GM12865 (cell line): ENCODE measurements at regions not wholly inside any gene's neighbourhood (a gene's known extent, or its start where the extent isn't known, plus 50 kb on each side); places are given as distances from the start of the nearest gene placed in this dataset.

Experiments used
- DNase-seq: peaks from one replicate; pipeline ENCODE4 v3.0.0; 2010; ENCODE audit warnings: low read depth
- H3K4me3 ChIP-seq: 2 replicates; pipeline ENCODE4 v1.5.1; 2011; ENCODE audit warnings: mild to moderate bottlenecking, low read depth, low read length, control low read depth
- TF ChIP-seq, protein P1 (sequence below): IDR thresholded peaks from 2 replicates; pipeline ENCODE4 v1.5.1; 2011; ENCODE audit warnings: low read length, control low read depth, low read depth, inconsistent platforms; ENCODE audit not compliant: insufficient read depth; ENCODE audit errors: missing control alignments

DNA sequence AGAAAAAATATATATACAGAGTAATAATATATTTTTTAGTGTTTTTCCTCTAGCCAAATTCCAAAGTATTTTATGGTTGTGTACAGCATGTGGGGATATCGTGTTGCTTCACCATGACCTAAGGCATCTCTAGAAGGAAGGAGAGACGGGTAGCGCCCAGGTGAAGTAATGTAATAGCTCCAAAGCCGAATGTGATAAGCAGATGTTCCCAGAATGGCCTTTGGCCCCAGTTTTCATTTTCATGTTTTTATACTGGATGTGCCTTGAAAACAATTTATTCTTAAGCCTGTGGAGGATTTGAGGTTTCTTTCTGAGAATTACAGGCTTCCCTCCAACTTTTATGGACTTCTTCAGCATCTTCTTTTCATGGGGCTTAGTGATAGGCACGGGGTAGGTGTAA is 587.9 kb upstream of the KIRREL3 start:
- H3K4me3 ChIP-seq = no peak overlapping the region
- TF ChIP-seq, protein P1, sequence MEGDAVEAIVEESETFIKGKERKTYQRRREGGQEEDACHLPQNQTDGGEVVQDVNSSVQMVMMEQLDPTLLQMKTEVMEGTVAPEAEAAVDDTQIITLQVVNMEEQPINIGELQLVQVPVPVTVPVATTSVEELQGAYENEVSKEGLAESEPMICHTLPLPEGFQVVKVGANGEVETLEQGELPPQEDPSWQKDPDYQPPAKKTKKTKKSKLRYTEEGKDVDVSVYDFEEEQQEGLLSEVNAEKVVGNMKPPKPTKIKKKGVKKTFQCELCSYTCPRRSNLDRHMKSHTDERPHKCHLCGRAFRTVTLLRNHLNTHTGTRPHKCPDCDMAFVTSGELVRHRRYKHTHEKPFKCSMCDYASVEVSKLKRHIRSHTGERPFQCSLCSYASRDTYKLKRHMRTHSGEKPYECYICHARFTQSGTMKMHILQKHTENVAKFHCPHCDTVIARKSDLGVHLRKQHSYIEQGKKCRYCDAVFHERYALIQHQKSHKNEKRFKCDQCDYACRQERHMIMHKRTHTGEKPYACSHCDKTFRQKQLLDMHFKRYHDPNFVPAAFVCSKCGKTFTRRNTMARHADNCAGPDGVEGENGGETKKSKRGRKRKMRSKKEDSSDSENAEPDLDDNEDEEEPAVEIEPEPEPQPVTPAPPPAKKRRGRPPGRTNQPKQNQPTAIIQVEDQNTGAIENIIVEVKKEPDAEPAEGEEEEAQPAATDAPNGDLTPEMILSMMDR = no peak
- no peak for DNase-seq

GRCh38 chr11:127587511-127587910 is 586.9 kb upstream of the KIRREL3 start:
- DNase-seq = no peak
- H3K4me3 ChIP-seq = no peak overlapping the region
- TF ChIP-seq, protein P1 = no peak

DNA sequence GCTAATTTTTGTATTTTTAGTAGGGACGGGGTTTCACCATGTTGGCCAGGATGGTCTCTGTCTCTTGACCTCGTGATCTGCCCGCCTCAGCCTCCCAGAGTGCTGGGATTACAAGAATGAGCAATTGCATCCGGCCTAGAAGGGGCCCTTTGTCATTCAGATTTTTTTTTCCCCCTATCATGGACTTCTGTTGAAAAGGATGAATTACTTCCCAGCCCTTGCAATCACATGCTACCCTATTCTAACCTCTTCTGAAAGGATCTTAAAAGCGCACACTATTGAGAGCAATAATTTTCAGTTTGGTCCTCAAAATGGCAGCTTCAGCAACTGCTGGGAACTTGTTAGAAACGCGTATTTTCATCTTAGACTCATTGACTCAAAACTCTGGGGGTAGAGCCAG is 575.6 kb upstream of the KIRREL3 start:
- TF ChIP-seq, protein P1 = no peak
- DNase-seq = no peak
- no peak overlapping the region for H3K4me3 ChIP-seq

GRCh38 chr11:127574478-127574877 is 573.9 kb upstream of the KIRREL3 start:
- DNase-seq = no peak
- TF ChIP-seq, protein P1 = no peak
- H3K4me3 ChIP-seq = no peak overlapping the region

- H3K4me3 ChIP-seq = no peak overlapping the region
- DNase-seq = no peak
- TF ChIP-seq, protein P1 = no peak
Observed at GRCh38 chr11:127568891-127569290, 568.3 kb upstream of the KIRREL3 start.

DNA sequence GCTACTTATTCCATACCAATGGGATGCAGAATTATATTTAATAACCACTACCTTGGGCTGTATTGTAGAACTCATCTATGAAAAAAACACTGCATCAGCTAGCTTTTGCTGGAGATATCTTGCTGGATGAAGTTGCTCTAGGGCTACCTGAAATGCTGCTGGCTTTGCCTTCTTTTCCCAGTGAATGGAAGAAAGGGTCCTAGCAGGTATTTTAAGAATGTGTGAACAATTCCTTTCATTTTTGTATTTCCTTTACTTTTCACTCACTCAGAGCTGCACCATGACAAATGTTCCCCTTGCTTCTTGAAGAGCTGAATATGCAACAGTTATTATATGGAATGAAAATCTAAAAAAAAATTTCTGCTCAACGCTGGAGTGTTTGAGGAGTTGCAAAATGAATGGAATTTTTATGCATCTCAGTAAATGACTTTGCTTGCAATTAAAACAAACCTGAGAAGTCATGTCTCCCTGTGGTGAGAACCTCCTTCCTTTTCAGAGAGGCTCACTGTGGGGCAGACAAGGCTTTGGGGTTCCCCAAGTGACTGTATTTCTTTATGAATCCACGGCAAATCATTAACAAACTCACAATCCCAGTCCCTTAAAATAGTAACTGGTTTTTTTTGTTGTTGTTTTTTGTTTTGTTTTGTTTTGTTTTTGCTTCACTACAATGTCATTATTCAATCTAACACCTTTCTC is 566.8 kb upstream of the KIRREL3 start:
- DNase-seq = no peak
- no peak overlapping the region for H3K4me3 ChIP-seq
- TF ChIP-seq, protein P1 = no peak

DNA sequence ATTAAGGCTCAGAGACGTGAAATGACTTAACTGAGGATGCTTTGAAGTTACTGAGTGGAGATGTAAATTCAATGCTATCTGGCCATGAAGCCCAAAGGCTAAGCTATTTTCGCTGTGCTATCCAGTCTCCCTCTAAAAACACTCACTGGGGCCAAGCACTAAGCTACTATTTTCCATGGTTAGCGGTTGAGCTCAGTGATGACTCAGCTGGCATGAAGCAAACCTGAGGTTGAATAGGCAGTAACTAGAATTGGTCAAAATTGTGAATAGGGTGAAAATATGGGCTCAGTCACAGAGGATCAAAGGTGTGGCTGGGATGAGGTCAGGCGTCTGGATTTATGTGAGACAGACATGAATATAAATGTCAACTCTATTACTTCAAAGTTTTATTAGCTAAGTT is 564.2 kb upstream of the KIRREL3 start:
- TF ChIP-seq, protein P1 = no peak
- DNase-seq = no peak
- H3K4me3 ChIP-seq = no peak overlapping the region
